ENCODE measurements at regions not wholly inside any gene's neighbourhood (a gene's known extent, or its start where the extent isn't known, plus 50 kb on each side); places are given as distances from the start of the nearest gene placed in this dataset.

GRCh38 chr12:85679296-85679695, 156.9 kb downstream of the RASSF9 start:
- no peak overlapping the region for H3K27ac ChIP-seq (ENCODE audit: low read length)
- H3K4me2 ChIP-seq (ENCODE audit: low read depth, low read length), result no peak overlapping the region
- H3K9me3 ChIP-seq (replicated peaks; ENCODE audit: insufficient read depth, low read length), result no peaks in the 10 kb centered on the region
- H4K20me1 ChIP-seq (ENCODE audit: insufficient read depth, low read length), result no peaks in the 10 kb centered on the region
- H3K79me2 ChIP-seq (ENCODE audit: low read length), result no peaks in the 10 kb centered on the region
- no peaks in the 10 kb centered on the region for H3K27me3 ChIP-seq (replicated peaks; ENCODE audit: insufficient read depth, low read length)
- TF ChIP-seq EZH2phosphoT487 (IDR thresholded peaks at IDR 0.05; ENCODE audit: low read length) (no peak), EZH2 (optimal IDR thresholded peaks at IDR 0.05; ENCODE audit: low read depth, low read length) (no peak), CTCF (IDR thresholded peaks at IDR 0.05; ENCODE audit: low read length) (no peak)
- no peaks in the 10 kb centered on the region for H3K36me3 ChIP-seq (replicated peaks; ENCODE audit: insufficient read depth, low read length)
- no peak for DNase-seq
- no peak overlapping the region for H3K4me3 ChIP-seq (ENCODE audit: low read length)
- no peak overlapping the region for H2AFZ ChIP-seq (ENCODE audit: low read length)
- H3K9me2 ChIP-seq (replicated peaks; ENCODE audit: insufficient read depth, low read length), result no peaks in the 10 kb centered on the region
- no peak overlapping the region for H3K9ac ChIP-seq (ENCODE audit: low read length)
- no peaks in the 10 kb centered on the region for H3F3A ChIP-seq (ENCODE audit: insufficient read depth, low read length)
- H3K4me1 ChIP-seq (ENCODE audit: low read length), result no peaks in the 10 kb centered on the region

GRCh38 chr12:85680881-85681280, 155.3 kb downstream of the RASSF9 start:
- Histone ChIP-seq H4K20me1 (ENCODE audit: insufficient read depth, low read length) (no peaks in the 10 kb centered on the region), H3K9me2 (replicated peaks; ENCODE audit: insufficient read depth, low read length) (no peaks in the 10 kb centered on the region), H3K4me3 (ENCODE audit: low read length) (no peak overlapping the region), H3K27me3 (replicated peaks; ENCODE audit: insufficient read depth, low read length) (no peaks in the 10 kb centered on the region), H3K4me1 (ENCODE audit: low read length) (no peaks in the 10 kb centered on the region), H3K4me2 (ENCODE audit: low read depth, low read length) (no peak overlapping the region), H3K27ac (ENCODE audit: low read length) (no peak overlapping the region), H3K9ac (ENCODE audit: low read length) (no peak overlapping the region), H3K79me2 (ENCODE audit: low read length) (no peaks in the 10 kb centered on the region), H3F3A (ENCODE audit: insufficient read depth, low read length) (no peaks in the 10 kb centered on the region), H3K36me3 (replicated peaks; ENCODE audit: insufficient read depth, low read length) (no peaks in the 10 kb centered on the region), H2AFZ (ENCODE audit: low read length) (no peak overlapping the region), H3K9me3 (replicated peaks; ENCODE audit: insufficient read depth, low read length) (no peaks in the 10 kb centered on the region)
- TF ChIP-seq EZH2phosphoT487 (IDR thresholded peaks at IDR 0.05; ENCODE audit: low read length) (no peak), EZH2 (optimal IDR thresholded peaks at IDR 0.05; ENCODE audit: low read depth, low read length) (no peak), CTCF (IDR thresholded peaks at IDR 0.05; ENCODE audit: low read length) (no peak)
- no peak for DNase-seq

- no peaks in the 10 kb centered on the region for H4K20me1 ChIP-seq (ENCODE audit: insufficient read depth, low read length)
These were observed 154.9 kb downstream of the RASSF9 start for GRCh38 chr12:85681333-85681732.

More at GRCh38 chr12:85681333-85681732, 154.9 kb downstream of the RASSF9 start:
- H3K9me2 ChIP-seq (replicated peaks; ENCODE audit: insufficient read depth, low read length), result no peaks in the 10 kb centered on the region
- TF ChIP-seq EZH2 (optimal IDR thresholded peaks at IDR 0.05; ENCODE audit: low read depth, low read length), result no peak
- TF ChIP-seq EZH2phosphoT487 (IDR thresholded peaks at IDR 0.05; ENCODE audit: low read length), result no peak
- TF ChIP-seq CTCF (IDR thresholded peaks at IDR 0.05; ENCODE audit: low read length), result no peak
- H3K4me1 ChIP-seq (ENCODE audit: low read length), result no peaks in the 10 kb centered on the region
- no peak overlapping the region for H2AFZ ChIP-seq (ENCODE audit: low read length)
- H3K36me3 ChIP-seq (replicated peaks; ENCODE audit: insufficient read depth, low read length), result no peaks in the 10 kb centered on the region
- no peak overlapping the region for H3K4me3 ChIP-seq (ENCODE audit: low read length)
- no peaks in the 10 kb centered on the region for H3F3A ChIP-seq (ENCODE audit: insufficient read depth, low read length)
- no peak for DNase-seq
- H3K4me2 ChIP-seq (ENCODE audit: low read depth, low read length), result no peak overlapping the region
- no peaks in the 10 kb centered on the region for H3K79me2 ChIP-seq (ENCODE audit: low read length)
- no peaks in the 10 kb centered on the region for H3K9me3 ChIP-seq (replicated peaks; ENCODE audit: insufficient read depth, low read length)
- H3K9ac ChIP-seq (ENCODE audit: low read length), result no peak overlapping the region
- no peaks in the 10 kb centered on the region for H3K27me3 ChIP-seq (replicated peaks; ENCODE audit: insufficient read depth, low read length)
- H3K27ac ChIP-seq (ENCODE audit: low read length), result no peak overlapping the region
